ENCODE measurements at regions not wholly inside any gene's neighbourhood (a gene's known extent, or its start where the extent isn't known, plus 50 kb on each side); places are given as distances from the start of the nearest gene placed in this dataset.

DNA sequence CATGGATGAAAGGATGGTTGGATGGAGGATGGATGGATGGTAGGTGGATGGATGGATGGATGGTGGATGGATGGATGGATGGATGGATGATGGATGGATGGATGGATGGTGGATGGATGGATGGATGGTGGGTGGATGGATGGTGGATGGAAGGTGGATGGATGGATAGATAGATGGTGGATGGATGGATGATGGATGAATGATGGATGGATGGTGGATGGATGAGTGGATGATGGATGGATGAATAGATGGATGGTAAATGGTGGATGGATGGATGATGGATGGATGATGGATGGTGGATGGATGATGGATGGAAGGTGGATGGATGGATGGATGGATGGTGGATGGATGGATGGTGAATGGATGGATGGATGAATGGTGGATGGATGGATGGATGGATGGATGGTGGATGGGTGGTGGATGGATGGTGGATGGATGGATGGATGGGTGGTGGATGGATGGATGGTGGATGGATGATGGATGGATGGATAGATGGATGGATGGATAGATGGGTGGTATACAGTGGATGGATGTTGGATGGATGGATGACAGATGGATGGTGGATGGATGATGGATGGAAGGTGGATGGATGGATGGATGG is 350.8 kb downstream of the BRD1 start:
- TF ChIP-seq, protein P1, sequence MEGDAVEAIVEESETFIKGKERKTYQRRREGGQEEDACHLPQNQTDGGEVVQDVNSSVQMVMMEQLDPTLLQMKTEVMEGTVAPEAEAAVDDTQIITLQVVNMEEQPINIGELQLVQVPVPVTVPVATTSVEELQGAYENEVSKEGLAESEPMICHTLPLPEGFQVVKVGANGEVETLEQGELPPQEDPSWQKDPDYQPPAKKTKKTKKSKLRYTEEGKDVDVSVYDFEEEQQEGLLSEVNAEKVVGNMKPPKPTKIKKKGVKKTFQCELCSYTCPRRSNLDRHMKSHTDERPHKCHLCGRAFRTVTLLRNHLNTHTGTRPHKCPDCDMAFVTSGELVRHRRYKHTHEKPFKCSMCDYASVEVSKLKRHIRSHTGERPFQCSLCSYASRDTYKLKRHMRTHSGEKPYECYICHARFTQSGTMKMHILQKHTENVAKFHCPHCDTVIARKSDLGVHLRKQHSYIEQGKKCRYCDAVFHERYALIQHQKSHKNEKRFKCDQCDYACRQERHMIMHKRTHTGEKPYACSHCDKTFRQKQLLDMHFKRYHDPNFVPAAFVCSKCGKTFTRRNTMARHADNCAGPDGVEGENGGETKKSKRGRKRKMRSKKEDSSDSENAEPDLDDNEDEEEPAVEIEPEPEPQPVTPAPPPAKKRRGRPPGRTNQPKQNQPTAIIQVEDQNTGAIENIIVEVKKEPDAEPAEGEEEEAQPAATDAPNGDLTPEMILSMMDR (IDR thresholded peaks at IDR 0.05), result no peak
- Histone ChIP-seq H3K4me3 (no peak overlapping the region), H3K27me3 (no peaks in the 10 kb centered on the region), H3K9me3 (no peaks in the 10 kb centered on the region), H3K27ac (no peak overlapping the region), H3K36me3 (no peaks in the 10 kb centered on the region), H3K4me1 (no peaks in the 10 kb centered on the region)
- DNase-seq (ENCODE audit: low spot score), result no peak

GRCh38 chr22:49476176-49476575 is 351.5 kb downstream of the BRD1 start:
- no peaks in the 10 kb centered on the region for H3K4me1 ChIP-seq
- H3K36me3 ChIP-seq, result no peaks in the 10 kb centered on the region
- no peak overlapping the region for H3K4me3 ChIP-seq
- TF ChIP-seq, protein P1 (IDR thresholded peaks at IDR 0.05), result no peak
- no peaks in the 10 kb centered on the region for H3K27me3 ChIP-seq
- no peaks in the 10 kb centered on the region for H3K9me3 ChIP-seq
- no peak for DNase-seq (ENCODE audit: low spot score)
- H3K27ac ChIP-seq, result no peak overlapping the region

GRCh38 chr22:49475253-49475652 is 352.4 kb downstream of the BRD1 start:
- Histone ChIP-seq H3K4me3 (no peak overlapping the region), H3K36me3 (no peaks in the 10 kb centered on the region), H3K4me1 (no peaks in the 10 kb centered on the region), H3K27me3 (no peaks in the 10 kb centered on the region), H3K9me3 (no peaks in the 10 kb centered on the region), H3K27ac (no peak overlapping the region)
- TF ChIP-seq, protein P1 (IDR thresholded peaks at IDR 0.05), result no peak
- no peak for DNase-seq (ENCODE audit: low spot score)

DNA sequence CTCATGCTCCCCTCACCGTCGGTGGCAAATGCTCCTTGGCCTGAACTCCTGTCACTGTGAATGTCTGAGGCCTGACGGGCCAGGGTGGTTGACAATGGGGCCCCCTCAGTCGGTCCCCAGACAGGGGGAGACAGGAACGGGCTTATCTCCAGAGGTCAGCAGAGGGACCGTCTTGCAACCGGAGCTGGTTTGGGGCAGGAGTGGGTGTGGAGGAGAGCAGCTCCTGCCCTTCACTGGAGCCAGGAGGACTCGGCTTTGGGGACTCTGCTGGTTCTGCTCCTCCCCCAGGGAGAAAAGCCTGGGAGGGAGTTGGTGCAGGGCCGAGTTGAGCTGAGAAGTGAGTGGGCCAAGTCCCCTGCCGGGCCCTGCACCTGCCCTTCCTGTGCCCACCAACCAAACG is 354.4 kb downstream of the BRD1 start:
- TF ChIP-seq, protein P1 (IDR thresholded peaks at IDR 0.05), result no peak
- Histone ChIP-seq H3K27ac (no peak overlapping the region), H3K36me3 (no peaks in the 10 kb centered on the region), H3K27me3 (no peaks in the 10 kb centered on the region), H3K4me3 (no peak overlapping the region), H3K9me3 (no peaks in the 10 kb centered on the region), H3K4me1 (no peaks in the 10 kb centered on the region)
- DNase-seq (ENCODE audit: low spot score), result no peak

DNA sequence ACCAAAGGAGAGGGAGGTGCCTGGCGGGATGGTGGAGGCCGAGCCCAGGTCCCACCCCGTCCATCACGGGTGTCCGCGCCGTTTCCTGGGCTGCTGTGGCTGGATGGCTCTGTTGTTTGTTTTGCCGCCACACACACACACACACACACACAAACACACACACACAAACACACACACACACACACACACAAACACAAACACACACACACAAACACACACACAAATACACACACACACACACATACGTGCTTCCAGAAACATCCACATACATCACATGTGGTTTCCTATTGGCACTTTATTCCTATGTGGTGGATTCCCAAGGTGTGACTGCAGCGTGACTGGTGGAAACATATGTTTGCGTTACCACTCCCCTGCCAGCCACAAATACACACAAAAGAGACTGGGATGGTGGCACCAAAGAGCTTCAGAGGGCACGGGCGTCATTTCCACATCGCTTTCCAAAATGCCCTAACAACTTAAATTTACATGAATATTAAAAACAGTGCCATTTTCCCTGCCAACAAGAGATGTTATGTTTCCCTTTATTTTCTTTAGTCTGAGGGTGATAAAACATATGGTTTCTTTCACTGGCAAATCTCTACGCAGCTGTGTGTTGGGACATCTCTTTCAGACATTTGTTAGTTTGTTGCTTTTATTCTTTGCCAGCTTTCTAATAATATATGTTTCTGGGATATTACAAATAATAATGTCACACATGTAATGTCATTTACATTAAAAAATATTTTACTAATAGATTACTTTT is 356.8 kb downstream of the BRD1 start:
- no peak for DNase-seq (ENCODE audit: low spot score)
- TF ChIP-seq, protein P1 (IDR thresholded peaks at IDR 0.05), result no peak
- Histone ChIP-seq H3K4me1 (no peaks in the 10 kb centered on the region), H3K27me3 (no peaks in the 10 kb centered on the region), H3K36me3 (no peaks in the 10 kb centered on the region), H3K9me3 (no peaks in the 10 kb centered on the region), H3K4me3 (no peak overlapping the region), H3K27ac (no peak overlapping the region)

All from right atrium auricular region (tissue), 2 donors.